ENCODE measurements at regions not wholly inside any gene's neighbourhood (a gene's known extent, or its start where the extent isn't known, plus 50 kb on each side); places are given as distances from the start of the nearest gene placed in this dataset.

DNA sequence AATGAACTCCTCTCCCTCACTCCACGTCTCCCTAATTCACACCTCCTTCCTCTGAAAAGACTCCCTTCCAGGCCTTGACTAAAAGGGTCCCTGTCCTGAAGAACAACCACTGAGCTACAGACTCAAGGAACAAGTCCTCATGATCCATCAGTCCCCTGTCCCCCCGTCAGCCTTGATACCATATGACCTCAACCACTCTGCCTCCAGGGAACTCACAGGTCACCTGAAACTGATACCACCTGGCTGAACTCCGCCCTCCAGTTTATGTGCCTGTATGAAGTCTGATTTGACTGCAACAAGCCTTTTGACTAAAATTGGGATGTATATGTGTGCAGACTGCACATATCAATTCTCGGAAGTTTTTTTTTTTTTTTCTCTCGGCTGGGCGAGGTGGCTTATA is 88.7 kb downstream of the UGCG start:
- Histone ChIP-seq H3K9me3 (no peaks in the 10 kb centered on the region), H3K36me3 (no peaks in the 10 kb centered on the region), H3K27me3 (no peaks in the 10 kb centered on the region), H3K27ac (no peak overlapping the region), H3K4me1 (no peaks in the 10 kb centered on the region), H3K4me3 (no peak overlapping the region)
- peak in 1 of 2 donors; percentile 45 for DNase-seq (ENCODE audit: low spot score in 2 of 2)
- TF ChIP-seq, protein P1, sequence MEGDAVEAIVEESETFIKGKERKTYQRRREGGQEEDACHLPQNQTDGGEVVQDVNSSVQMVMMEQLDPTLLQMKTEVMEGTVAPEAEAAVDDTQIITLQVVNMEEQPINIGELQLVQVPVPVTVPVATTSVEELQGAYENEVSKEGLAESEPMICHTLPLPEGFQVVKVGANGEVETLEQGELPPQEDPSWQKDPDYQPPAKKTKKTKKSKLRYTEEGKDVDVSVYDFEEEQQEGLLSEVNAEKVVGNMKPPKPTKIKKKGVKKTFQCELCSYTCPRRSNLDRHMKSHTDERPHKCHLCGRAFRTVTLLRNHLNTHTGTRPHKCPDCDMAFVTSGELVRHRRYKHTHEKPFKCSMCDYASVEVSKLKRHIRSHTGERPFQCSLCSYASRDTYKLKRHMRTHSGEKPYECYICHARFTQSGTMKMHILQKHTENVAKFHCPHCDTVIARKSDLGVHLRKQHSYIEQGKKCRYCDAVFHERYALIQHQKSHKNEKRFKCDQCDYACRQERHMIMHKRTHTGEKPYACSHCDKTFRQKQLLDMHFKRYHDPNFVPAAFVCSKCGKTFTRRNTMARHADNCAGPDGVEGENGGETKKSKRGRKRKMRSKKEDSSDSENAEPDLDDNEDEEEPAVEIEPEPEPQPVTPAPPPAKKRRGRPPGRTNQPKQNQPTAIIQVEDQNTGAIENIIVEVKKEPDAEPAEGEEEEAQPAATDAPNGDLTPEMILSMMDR (IDR thresholded peaks at IDR 0.05) = no peak
- intact Hi-C loops (cut with DNase I) = no loop called here

DNA sequence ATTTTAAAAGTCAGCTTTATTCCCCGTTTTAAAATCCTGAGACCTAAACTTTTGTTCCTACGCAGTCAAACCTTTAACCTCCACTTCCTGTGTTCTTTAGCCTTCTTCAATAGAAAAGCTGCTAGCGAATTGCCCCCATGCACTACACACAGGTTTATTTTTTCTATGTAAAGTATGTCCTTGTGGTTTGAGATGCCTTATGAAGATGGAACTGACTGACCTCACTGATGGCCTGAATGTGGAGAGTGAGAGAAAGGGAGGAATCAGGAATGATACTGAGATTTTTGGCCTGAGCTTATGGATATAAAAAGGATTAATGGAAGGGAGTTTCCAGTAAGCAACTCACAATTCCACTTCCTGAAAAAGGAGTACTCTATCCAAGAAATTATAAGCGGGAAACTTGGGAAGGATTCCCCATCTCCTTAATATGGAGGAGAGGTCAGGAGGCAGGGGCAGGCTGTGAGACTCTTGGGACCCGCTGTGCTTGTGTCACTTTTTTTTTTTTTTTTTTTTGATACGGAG is 89.5 kb downstream of the UGCG start:
- intact Hi-C loops (cut with DNase I) = no loop called here
- TF ChIP-seq, protein P1 (IDR thresholded peaks at IDR 0.05) = no peak
- Histone ChIP-seq H3K4me1 (no peaks in the 10 kb centered on the region), H3K27me3 (no peaks in the 10 kb centered on the region), H3K4me3 (no peak overlapping the region), H3K9me3 (no peaks in the 10 kb centered on the region), H3K36me3 (no peaks in the 10 kb centered on the region), H3K27ac (no peak overlapping the region)
- DNase-seq (ENCODE audit: low spot score in 2 of 2) = no peak

All from ascending aorta (tissue), 2 donors.